ENCODE measurements at regions not wholly inside any gene's neighbourhood (a gene's known extent, or its start where the extent isn't known, plus 50 kb on each side); places are given as distances from the start of the nearest gene placed in this dataset.

DNA sequence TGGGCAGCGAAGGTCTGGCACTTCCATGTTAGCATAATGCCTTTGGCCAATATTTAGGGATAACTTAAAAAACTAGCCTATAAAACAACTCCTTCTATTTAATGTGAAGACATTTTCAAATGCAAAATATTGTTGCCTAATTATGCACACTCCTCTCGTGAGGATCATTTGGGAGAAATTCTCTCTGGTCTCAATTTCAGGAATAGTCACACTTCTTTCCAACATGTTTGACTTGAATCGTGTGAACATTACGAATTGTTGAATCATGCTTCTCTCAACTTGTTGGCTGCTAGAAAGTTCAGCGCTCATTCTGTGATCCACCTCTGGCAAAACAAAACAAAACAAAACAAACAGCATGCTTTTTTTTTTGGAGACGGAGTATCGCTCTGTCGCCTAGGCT, 313.2 kb downstream of the SEC23A start:
- TF ChIP-seq EZH2phosphoT487 (IDR thresholded peaks at IDR 0.05; ENCODE audit: insufficient read depth, low read depth) = no peak
- TF ChIP-seq EZH2 (IDR thresholded peaks at IDR 0.05; ENCODE audit: insufficient read depth, poor library complexity, severe bottlenecking) = no peak

Measured in GM23248 (cell line).